ENCODE measurements at regions not wholly inside any gene's neighbourhood (a gene's known extent, or its start where the extent isn't known, plus 50 kb on each side); places are given as distances from the start of the nearest gene placed in this dataset.
"Not testable (repeated sequence)": the region's sequence is repeated elsewhere in the genome, so short reads cannot be mapped to it uniquely, and the experiment has no call there.

- intact Hi-C loops (cut with micrococcal nuclease; ENCODE audit: unreplicated experiment); CTCF ChIA-PET; H3K4me1 Mint-ChIP-seq (ENCODE audit: low read depth, unreplicated experiment); BruUV-seq (replicated peaks); H3K36me3 Mint-ChIP-seq (ENCODE audit: insufficient read depth, unreplicated experiment); DNase-seq; H3K4me3 Mint-ChIP-seq (ENCODE audit: low read depth, unreplicated experiment); H3K27ac Mint-ChIP-seq (ENCODE audit: unreplicated experiment); H3K27me3 Mint-ChIP-seq (ENCODE audit: unreplicated experiment): not testable (repeated sequence)
- H3K9me3 Mint-ChIP-seq (ENCODE audit: low read depth, unreplicated experiment): peaks cover 17% of the 10 kb centered on the region
These were observed 435.2 kb downstream of the ZNF479 start for GRCh38 chr7:56697058-56697457.

DNA sequence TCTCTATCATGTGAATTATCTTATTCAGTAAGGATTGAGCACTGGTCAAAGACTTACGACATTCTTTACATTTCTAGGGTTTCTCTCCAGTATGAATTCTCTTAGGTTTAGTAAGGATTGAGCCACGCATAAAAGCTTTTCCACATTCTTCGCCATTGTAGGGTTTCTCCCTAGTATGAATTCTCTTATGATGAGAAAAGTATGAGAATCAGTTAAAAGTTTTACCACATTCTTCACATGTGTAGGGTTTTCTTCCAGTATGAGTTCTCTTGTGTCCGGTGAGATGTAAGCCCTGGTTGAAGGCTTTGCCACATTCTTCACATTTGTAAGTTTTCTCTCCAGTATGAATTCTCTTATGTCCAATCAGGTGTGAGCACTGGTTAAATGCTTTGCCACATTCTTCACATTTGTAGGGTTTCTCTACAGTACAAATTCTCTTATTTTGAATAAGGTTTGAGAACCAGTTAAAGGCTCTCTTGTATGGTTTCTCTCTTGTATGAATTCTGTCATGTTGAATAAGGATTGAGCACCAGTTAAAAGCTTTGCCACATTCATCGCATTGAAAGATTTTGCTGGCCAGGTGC is 445.9 kb downstream of the ZNF479 start:
- Mint-ChIP-seq H3K27ac (ENCODE audit: unreplicated experiment) (no peak overlapping the region), H3K4me1 (ENCODE audit: low read depth, unreplicated experiment) (no peaks in the 10 kb centered on the region), H3K9me3 (ENCODE audit: low read depth, unreplicated experiment) (peaks cover 17% of the 10 kb centered on the region), H3K36me3 (ENCODE audit: insufficient read depth, unreplicated experiment) (no peaks in the 10 kb centered on the region), H3K27me3 (ENCODE audit: unreplicated experiment) (no peaks in the 10 kb centered on the region), H3K4me3 (ENCODE audit: low read depth, unreplicated experiment) (no peak overlapping the region)
- no TSS peak for BruUV-seq (replicated peaks)
- CTCF ChIA-PET: interaction anchor here (0.7 kb wide), 1 partner anchor 535 kb away, joined by 3 read pairs; no protein-coding TSS in a partner anchor
- TF ChIP-seq CTCF (IDR thresholded peaks at IDR 0.05; ENCODE audit: unreplicated experiment): no peak
- DNase-seq: no peak
- intact Hi-C loops (cut with micrococcal nuclease; ENCODE audit: unreplicated experiment): no loop called here

DNA sequence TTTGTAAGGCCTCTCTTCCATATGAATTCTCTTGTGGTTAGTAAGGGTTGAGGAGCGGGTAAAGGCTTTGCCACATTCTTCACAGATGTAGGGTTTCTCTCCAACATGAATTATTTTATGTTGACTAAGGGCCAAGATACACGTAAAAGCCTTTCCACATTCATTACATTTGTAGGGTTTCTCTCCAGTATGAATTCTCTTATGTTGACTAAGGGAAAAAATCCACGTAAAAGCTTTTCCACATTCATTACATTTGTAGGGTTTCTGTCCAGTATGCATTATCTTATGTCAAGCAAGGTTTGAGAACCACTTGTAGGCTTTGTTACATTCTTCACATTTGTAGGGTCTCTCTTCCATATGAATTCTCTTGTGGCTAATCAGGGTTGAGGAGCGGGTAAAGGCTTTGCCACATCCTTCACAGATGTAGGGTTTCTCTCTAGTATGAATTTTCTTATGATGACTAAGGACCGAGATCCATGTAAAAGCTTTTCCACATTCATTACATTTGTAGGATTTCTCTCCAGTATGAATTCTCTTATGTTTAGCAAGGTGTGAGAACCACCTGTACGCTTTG is 493.0 kb downstream of the ZNF479 start:
- no peak for DNase-seq
- Mint-ChIP-seq H3K27me3 (ENCODE audit: unreplicated experiment) (no peaks in the 10 kb centered on the region), H3K27ac (ENCODE audit: unreplicated experiment) (no peak overlapping the region), H3K4me1 (ENCODE audit: low read depth, unreplicated experiment) (no peaks in the 10 kb centered on the region), H3K9me3 (ENCODE audit: low read depth, unreplicated experiment) (peaks cover 36% of the 10 kb centered on the region), H3K36me3 (ENCODE audit: insufficient read depth, unreplicated experiment) (no peaks in the 10 kb centered on the region), H3K4me3 (ENCODE audit: low read depth, unreplicated experiment) (no peak overlapping the region)
- no TSS peak for BruUV-seq (replicated peaks)
- CTCF ChIA-PET: no interaction called here
- intact Hi-C loops (cut with micrococcal nuclease; ENCODE audit: unreplicated experiment): no loop called here
- no peak for TF ChIP-seq CTCF (IDR thresholded peaks at IDR 0.05; ENCODE audit: unreplicated experiment)

GRCh38 chr7:56609852-56610355 is 493.7 kb upstream of the NUPR2 start:
- Mint-ChIP-seq H3K9me3 (ENCODE audit: low read depth, unreplicated experiment) (peaks cover 35% of the 10 kb centered on the region), H3K27ac (ENCODE audit: unreplicated experiment) (no peak overlapping the region), H3K4me3 (ENCODE audit: low read depth, unreplicated experiment) (no peak overlapping the region), H3K36me3 (ENCODE audit: insufficient read depth, unreplicated experiment) (no peaks in the 10 kb centered on the region), H3K27me3 (ENCODE audit: unreplicated experiment) (no peaks in the 10 kb centered on the region), H3K4me1 (ENCODE audit: low read depth, unreplicated experiment) (no peaks in the 10 kb centered on the region)
- BruUV-seq (replicated peaks): no TSS peak
- CTCF ChIA-PET: no interaction called here
- intact Hi-C loops (cut with micrococcal nuclease; ENCODE audit: unreplicated experiment): no loop called here
- TF ChIP-seq CTCF (IDR thresholded peaks at IDR 0.05; ENCODE audit: unreplicated experiment): no peak
- no peak for DNase-seq

GRCh38 chr7:56605146-56605545 is 488.9 kb upstream of the NUPR2 start:
- no peaks in the 10 kb centered on the region for H3K27me3 Mint-ChIP-seq (ENCODE audit: unreplicated experiment)
- TF ChIP-seq CTCF (IDR thresholded peaks at IDR 0.05; ENCODE audit: unreplicated experiment): no peak
- CTCF ChIA-PET: no interaction called here
- no peaks in the 10 kb centered on the region for H3K4me1 Mint-ChIP-seq (ENCODE audit: low read depth, unreplicated experiment)
- no TSS peak for BruUV-seq (replicated peaks)
- DNase-seq: no peak
- H3K4me3 Mint-ChIP-seq (ENCODE audit: low read depth, unreplicated experiment): no peak overlapping the region
- intact Hi-C loops (cut with micrococcal nuclease; ENCODE audit: unreplicated experiment): no loop called here
- no peaks in the 10 kb centered on the region for H3K36me3 Mint-ChIP-seq (ENCODE audit: insufficient read depth, unreplicated experiment)
- peaks cover 25% of the 10 kb centered on the region for H3K9me3 Mint-ChIP-seq (ENCODE audit: low read depth, unreplicated experiment)
- no peak overlapping the region for H3K27ac Mint-ChIP-seq (ENCODE audit: unreplicated experiment)
